ENCODE measurements at regions not wholly inside any gene's neighbourhood (a gene's known extent, or its start where the extent isn't known, plus 50 kb on each side); places are given as distances from the start of the nearest gene placed in this dataset.

- TF ChIP-seq, protein P1, sequence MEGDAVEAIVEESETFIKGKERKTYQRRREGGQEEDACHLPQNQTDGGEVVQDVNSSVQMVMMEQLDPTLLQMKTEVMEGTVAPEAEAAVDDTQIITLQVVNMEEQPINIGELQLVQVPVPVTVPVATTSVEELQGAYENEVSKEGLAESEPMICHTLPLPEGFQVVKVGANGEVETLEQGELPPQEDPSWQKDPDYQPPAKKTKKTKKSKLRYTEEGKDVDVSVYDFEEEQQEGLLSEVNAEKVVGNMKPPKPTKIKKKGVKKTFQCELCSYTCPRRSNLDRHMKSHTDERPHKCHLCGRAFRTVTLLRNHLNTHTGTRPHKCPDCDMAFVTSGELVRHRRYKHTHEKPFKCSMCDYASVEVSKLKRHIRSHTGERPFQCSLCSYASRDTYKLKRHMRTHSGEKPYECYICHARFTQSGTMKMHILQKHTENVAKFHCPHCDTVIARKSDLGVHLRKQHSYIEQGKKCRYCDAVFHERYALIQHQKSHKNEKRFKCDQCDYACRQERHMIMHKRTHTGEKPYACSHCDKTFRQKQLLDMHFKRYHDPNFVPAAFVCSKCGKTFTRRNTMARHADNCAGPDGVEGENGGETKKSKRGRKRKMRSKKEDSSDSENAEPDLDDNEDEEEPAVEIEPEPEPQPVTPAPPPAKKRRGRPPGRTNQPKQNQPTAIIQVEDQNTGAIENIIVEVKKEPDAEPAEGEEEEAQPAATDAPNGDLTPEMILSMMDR (IDR thresholded peaks at IDR 0.05), result no peak
- no peak for TF ChIP-seq POLR2A (IDR thresholded peaks at IDR 0.05)
Measured at GRCh38 chr17:13310858-13311257, 290.9 kb downstream of the HS3ST3A1 start.

Data from tibial nerve (tissue), 3 donors.